Endodermal cell (in vitro differentiated cells): ENCODE measurements at regions not wholly inside any gene's neighbourhood (a gene's known extent, or its start where the extent isn't known, plus 50 kb on each side); places are given as distances from the start of the nearest gene placed in this dataset.
A peak's percentile ranks its signal among the peaks of the same experiment; 100 is the strongest.

Source experiments
- DNase-seq: peaks from one replicate; pipeline ENCODE4 v3.0.0-alpha.2; 2017
- H3K27ac ChIP-seq: 2 replicates; pipeline ENCODE4 v1.5.1; 2013; ENCODE audit warnings: mild to moderate bottlenecking, low read depth, low read length, moderate library complexity
- H3K27me3 ChIP-seq: 2 replicates; pipeline ENCODE4 v1.6.1; 2013; ENCODE audit warnings: mild to moderate bottlenecking, low read length, moderate library complexity; ENCODE audit not compliant: insufficient read depth, control insufficient read depth, poor library complexity, severe bottlenecking
- H3K36me3 ChIP-seq: 2 replicates; pipeline ENCODE4 v1.7.0; 2013; ENCODE audit warnings: mild to moderate bottlenecking, low read length, moderate library complexity; ENCODE audit not compliant: control insufficient read depth, insufficient read depth
- H3K4me1 ChIP-seq: one replicate; pipeline ENCODE4 v1.7.0; 2013; ENCODE audit warnings: low read length; ENCODE audit not compliant: control insufficient read depth, insufficient read depth
- H3K4me3 ChIP-seq: 2 replicates; pipeline ENCODE4 v1.5.1; 2013; ENCODE audit warnings: mild to moderate bottlenecking, low read length, moderate library complexity
- H3K9ac ChIP-seq: 2 replicates; pipeline ENCODE4 v1.6.1; 2013; ENCODE audit warnings: mild to moderate bottlenecking, low read length, moderate library complexity; ENCODE audit not compliant: poor library complexity, severe bottlenecking; ENCODE audit errors: extremely low read depth
- H3K9me3 ChIP-seq: 2 replicates; pipeline ENCODE4 v1.6.1; 2013; ENCODE audit warnings: mild to moderate bottlenecking, low read length, moderate library complexity; ENCODE audit not compliant: control insufficient read depth
- H3K27ac Mint-ChIP-seq: 2 replicates; pipeline ENCODE4 v1.8.0; 2020; ENCODE audit warnings: mixed read lengths
- H3K27me3 Mint-ChIP-seq: 2 replicates; pipeline ENCODE4 v1.8.0; 2021; ENCODE audit warnings: mild to moderate bottlenecking, mixed read lengths; ENCODE audit not compliant: insufficient read depth
- H3K36me3 Mint-ChIP-seq: 2 replicates; pipeline ENCODE4 v1.8.0; 2020; ENCODE audit warnings: low read depth, mixed read lengths
- H3K4me1 Mint-ChIP-seq: 2 replicates; pipeline ENCODE4 v1.8.0; 2020; ENCODE audit warnings: mixed read lengths
- H3K4me3 Mint-ChIP-seq: 2 replicates; pipeline ENCODE4 v1.8.0; 2020; ENCODE audit warnings: mild to moderate bottlenecking, moderate library complexity, mixed read lengths
- H3K9me3 Mint-ChIP-seq: 2 replicates; pipeline ENCODE4 v1.8.0; 2020; ENCODE audit warnings: mild to moderate bottlenecking, mixed read lengths
- WGBS, 2 experiments: methylation state at CpG; one replicate each; pipeline versions ENCODE4 v1.1.5 to v1.1.7; 2013; ENCODE audit warnings: missing lambda C conversion rate in 2 of 2, mixed read lengths in 1 of 2; ENCODE audit not compliant: insufficient coverage in 1 of 2, insufficient read length in 1 of 2; 5-methylcytosine and 5-hydroxymethylcytosine counted together
- TF ChIP-seq, protein P1 (sequence below): fragments of 200-600 bp; sonication (generic); conservative IDR thresholded peaks from 2 replicates; pipeline ENCODE4 v1.5.0; 2021; ENCODE audit warnings: antibody characterized with exemption, mild to moderate bottlenecking

- Histone ChIP-seq H3K4me1 (no peaks in the 10 kb centered on the region), H3K36me3 (no peaks in the 10 kb centered on the region), H3K4me3 (no peak overlapping the region), H3K27me3 (no peaks in the 10 kb centered on the region), H3K9ac (no peak overlapping the region), H3K9me3 (no peaks in the 10 kb centered on the region), H3K27ac (no peak overlapping the region)
- H3K36me3 Mint-ChIP-seq = no peaks in the 10 kb centered on the region
- H3K27ac Mint-ChIP-seq = no peak overlapping the region
- H3K27me3 Mint-ChIP-seq = no peaks in the 10 kb centered on the region
- no peak for DNase-seq
- no peak overlapping the region for H3K4me3 Mint-ChIP-seq
- H3K9me3 Mint-ChIP-seq = no peaks in the 10 kb centered on the region
- H3K4me1 Mint-ChIP-seq = no peaks in the 10 kb centered on the region
- WGBS, 2 experiments = 90 to 95% methylated on average over 2 to 3 of the region's 3 CpGs
- TF ChIP-seq, protein P1, sequence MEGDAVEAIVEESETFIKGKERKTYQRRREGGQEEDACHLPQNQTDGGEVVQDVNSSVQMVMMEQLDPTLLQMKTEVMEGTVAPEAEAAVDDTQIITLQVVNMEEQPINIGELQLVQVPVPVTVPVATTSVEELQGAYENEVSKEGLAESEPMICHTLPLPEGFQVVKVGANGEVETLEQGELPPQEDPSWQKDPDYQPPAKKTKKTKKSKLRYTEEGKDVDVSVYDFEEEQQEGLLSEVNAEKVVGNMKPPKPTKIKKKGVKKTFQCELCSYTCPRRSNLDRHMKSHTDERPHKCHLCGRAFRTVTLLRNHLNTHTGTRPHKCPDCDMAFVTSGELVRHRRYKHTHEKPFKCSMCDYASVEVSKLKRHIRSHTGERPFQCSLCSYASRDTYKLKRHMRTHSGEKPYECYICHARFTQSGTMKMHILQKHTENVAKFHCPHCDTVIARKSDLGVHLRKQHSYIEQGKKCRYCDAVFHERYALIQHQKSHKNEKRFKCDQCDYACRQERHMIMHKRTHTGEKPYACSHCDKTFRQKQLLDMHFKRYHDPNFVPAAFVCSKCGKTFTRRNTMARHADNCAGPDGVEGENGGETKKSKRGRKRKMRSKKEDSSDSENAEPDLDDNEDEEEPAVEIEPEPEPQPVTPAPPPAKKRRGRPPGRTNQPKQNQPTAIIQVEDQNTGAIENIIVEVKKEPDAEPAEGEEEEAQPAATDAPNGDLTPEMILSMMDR = no peak
These were observed 470.6 kb upstream of the BCHE start for GRCh38 chr3:166307756-166308350.

DNA sequence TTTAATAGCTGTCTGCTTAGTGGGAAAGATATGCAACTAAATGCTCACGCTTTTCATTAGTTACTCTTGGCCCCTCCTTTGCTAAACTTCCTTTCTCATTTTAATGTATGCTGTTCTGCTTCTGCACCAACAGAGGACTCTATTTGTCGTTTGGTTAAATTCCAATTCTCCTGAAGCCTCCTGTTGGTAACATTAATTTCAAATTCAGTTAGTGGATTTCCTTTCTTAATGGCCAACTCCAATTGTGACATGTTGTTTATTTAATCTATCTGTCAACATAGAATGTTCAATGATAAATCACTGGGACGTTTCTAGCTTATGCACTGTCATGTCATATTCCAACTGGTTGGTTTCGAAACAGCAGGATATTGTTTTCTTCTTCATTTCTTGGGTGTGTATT, 467.4 kb upstream of the BCHE start:
- H3K4me3 ChIP-seq = no peak overlapping the region
- no peak for DNase-seq
- H3K9me3 ChIP-seq = no peaks in the 10 kb centered on the region
- no peaks in the 10 kb centered on the region for H3K4me1 ChIP-seq
- no peaks in the 10 kb centered on the region for H3K27me3 ChIP-seq
- no peak overlapping the region for H3K4me3 Mint-ChIP-seq
- 75 to 77% methylated on average over 4 of the region's 4 CpGs for WGBS, 2 experiments
- H3K27ac ChIP-seq = no peak overlapping the region
- no peak overlapping the region for H3K9ac ChIP-seq
- no peaks in the 10 kb centered on the region for H3K27me3 Mint-ChIP-seq
- H3K9me3 Mint-ChIP-seq = no peaks in the 10 kb centered on the region
- no peaks in the 10 kb centered on the region for H3K4me1 Mint-ChIP-seq
- no peaks in the 10 kb centered on the region for H3K36me3 Mint-ChIP-seq
- H3K36me3 ChIP-seq = no peaks in the 10 kb centered on the region
- TF ChIP-seq, protein P1 = peak; percentile 24
- H3K27ac Mint-ChIP-seq = no peak overlapping the region

DNA sequence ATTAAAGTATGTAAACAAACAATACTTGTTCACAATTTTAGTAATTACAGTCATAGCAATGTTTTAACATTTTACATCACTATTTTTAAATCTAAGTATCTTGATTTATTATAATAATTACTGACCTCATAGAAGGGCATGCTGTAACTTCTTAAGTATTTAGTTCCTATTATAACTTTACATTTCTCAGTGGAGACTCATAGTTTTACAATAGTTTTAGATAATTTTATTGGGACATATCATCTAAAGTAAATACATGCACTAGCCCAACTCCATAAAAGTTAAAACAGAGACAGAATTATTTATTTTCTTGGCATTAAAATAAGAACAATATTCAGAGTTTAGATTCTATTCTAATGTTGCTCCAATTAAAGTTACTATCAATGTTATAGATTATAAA, 466.5 kb upstream of the BCHE start:
- Histone ChIP-seq H3K4me1 (no peaks in the 10 kb centered on the region), H3K27me3 (no peaks in the 10 kb centered on the region), H3K9ac (no peak overlapping the region), H3K9me3 (no peaks in the 10 kb centered on the region), H3K36me3 (no peaks in the 10 kb centered on the region), H3K4me3 (no peak overlapping the region), H3K27ac (no peak overlapping the region)
- Mint-ChIP-seq H3K27me3 (no peaks in the 10 kb centered on the region), H3K27ac (no peak overlapping the region), H3K4me3 (no peak overlapping the region), H3K9me3 (no peaks in the 10 kb centered on the region), H3K36me3 (no peaks in the 10 kb centered on the region), H3K4me1 (no peaks in the 10 kb centered on the region)
- no peak for DNase-seq
- TF ChIP-seq, protein P1 = no peak
